IMR-90 (cell line): ENCODE measurements at regions not wholly inside any gene's neighbourhood (a gene's known extent, or its start where the extent isn't known, plus 50 kb on each side); places are given as distances from the start of the nearest gene placed in this dataset.

Experiments
- ATAC-seq: fragments of 200-7000 bp; cut with Tn5 transposase; 2 replicates; pipeline ENCODE4 v1.9.1; 2020; ENCODE audit warnings: low read depth, mild to moderate bottlenecking, moderate library complexity
- BruUV-seq: library from RNA; stranded (reverse); fragments of 400-500 nt; replicated peaks from 2 replicates; lab custom pipeline; 2021; lab: Mats Ljungman, UMichigan
- CTCF ChIA-PET: fragments of 300-600 bp; formaldehyde crosslinking; extraction: SDS; loops from one replicate; lab custom pipeline; 2021; ENCODE audit warnings: antibody characterized with exemption; lab: Yijun Ruan, JAX
- POLR2A ChIA-PET: fragments of 300-600 bp; sonication (Branson Sonifier 250); formaldehyde crosslinking; loops from one replicate; lab custom pipeline; 2022; ENCODE audit warnings: antibody characterized with exemption; ENCODE audit not compliant: unreplicated experiment; lab: Charles Lee
- DNase-seq: peaks from one replicate; pipeline ENCODE4 v3.0.0; 2013
- H2AFZ ChIP-seq: replicated peaks from 2 replicates; pipeline ENCODE3; 2013; ENCODE audit warnings: low read length, mild to moderate bottlenecking; ENCODE audit not compliant: poor library complexity
- H2AK5ac ChIP-seq: 2 replicates; pipeline ENCODE4 v1.6.1; 2013; ENCODE audit warnings: low read depth, low read length, inconsistent platforms
- H2AK9ac ChIP-seq: replicated peaks from 2 replicates; pipeline ENCODE3; 2013; ENCODE audit warnings: mild to moderate bottlenecking, low read depth, low read length, moderate library complexity; ENCODE audit not compliant: poor library complexity
- H2BK120ac ChIP-seq: 2 replicates; pipeline ENCODE4 v1.6.1; 2013; ENCODE audit warnings: low read depth, low read length, inconsistent platforms
- H2BK15ac ChIP-seq: 3 replicates; pipeline ENCODE4 v1.6.1; 2013; ENCODE audit warnings: low read depth, low read length, inconsistent platforms
- H2BK20ac ChIP-seq: 2 replicates; pipeline ENCODE4 v1.6.1; 2013; ENCODE audit warnings: low read depth, mild to moderate bottlenecking, inconsistent platforms, low read length, moderate library complexity
- H2BK5ac ChIP-seq: 2 replicates; pipeline ENCODE4 v1.6.1; 2013; ENCODE audit warnings: mild to moderate bottlenecking, low read depth, low read length, inconsistent platforms; ENCODE audit not compliant: poor library complexity, severe bottlenecking
- H3K14ac ChIP-seq: replicated peaks from 2 replicates; pipeline ENCODE4 v1.6.1; 2013; ENCODE audit warnings: low read depth, low read length, inconsistent platforms
- H3K18ac ChIP-seq: 2 replicates; pipeline ENCODE4 v1.6.1; 2013; ENCODE audit warnings: low read depth, low read length, control low read depth
- H3K23ac ChIP-seq: 2 replicates; pipeline ENCODE4 v1.6.1; 2013; ENCODE audit warnings: low read depth, low read length, inconsistent platforms
- H3K27ac ChIP-seq: 2 replicates; pipeline ENCODE4 v1.5.1; 2013; ENCODE audit warnings: mild to moderate bottlenecking, control low read depth, low read length; ENCODE audit not compliant: insufficient read depth
- H3K27me3 ChIP-seq: 2 replicates; pipeline ENCODE4 v1.6.1; 2013; ENCODE audit warnings: low read length; ENCODE audit not compliant: control insufficient read depth, insufficient read depth
- H3K36me3 ChIP-seq: 2 replicates; pipeline ENCODE4 v1.6.1; 2013; ENCODE audit warnings: low read length, mixed read lengths; ENCODE audit not compliant: control insufficient read depth, insufficient read depth
- H3K4ac ChIP-seq: 2 replicates; pipeline ENCODE4 v1.6.1; 2013; ENCODE audit warnings: low read depth, low read length, inconsistent platforms
- H3K4me1 ChIP-seq: 2 replicates; pipeline ENCODE4 v1.6.1; 2013; ENCODE audit warnings: low read length, mixed read lengths; ENCODE audit not compliant: control insufficient read depth, insufficient read depth
- H3K4me2 ChIP-seq: 2 replicates; pipeline ENCODE4 v1.6.1; 2013; ENCODE audit warnings: low read depth, mild to moderate bottlenecking, control low read depth, low read length, moderate library complexity
- H3K4me3 ChIP-seq: 2 replicates; pipeline ENCODE4 v1.5.1; 2013; ENCODE audit warnings: low read depth, mild to moderate bottlenecking, control low read depth, low read length, moderate library complexity; ENCODE audit not compliant: insufficient read depth
- H3K56ac ChIP-seq: 2 replicates; pipeline ENCODE4 v1.6.1; 2013; ENCODE audit warnings: low read length, inconsistent platforms; ENCODE audit not compliant: insufficient read depth; ENCODE audit errors: extremely low read depth
- H3K79me1 ChIP-seq, 2 experiments: 2 replicates each; pipeline ENCODE4 v1.6.1; 2013; ENCODE audit warnings: low read length in 2 of 2, inconsistent platforms in 1 of 2, low read depth in 1 of 2
- H3K9ac ChIP-seq: 2 replicates; pipeline ENCODE4 v1.6.1; 2013; ENCODE audit warnings: low read depth, low read length, control low read depth
- H3K9me1 ChIP-seq: 2 replicates; pipeline ENCODE4 v1.6.1; 2013; ENCODE audit warnings: low read length, inconsistent platforms; ENCODE audit not compliant: insufficient read depth
- H3K9me3 ChIP-seq: 2 replicates; pipeline ENCODE4 v1.6.1; 2013; ENCODE audit warnings: low read length; ENCODE audit not compliant: control insufficient read depth, insufficient read depth
- H4K20me1 ChIP-seq: 2 replicates; pipeline ENCODE4 v1.6.1; 2013; ENCODE audit warnings: low read length, inconsistent platforms; ENCODE audit not compliant: insufficient read depth
- H4K5ac ChIP-seq: 2 replicates; pipeline ENCODE4 v1.6.1; 2013; ENCODE audit warnings: mild to moderate bottlenecking, low read depth, low read length, control low read depth
- H4K8ac ChIP-seq, 2 experiments: 2 replicates each; pipeline ENCODE4 v1.6.1; 2013; ENCODE audit warnings: low read depth in 2 of 2, low read length in 2 of 2, control low read depth in 1 of 2, inconsistent platforms in 1 of 2
- H4K91ac ChIP-seq: 2 replicates; pipeline ENCODE4 v1.6.1; 2013; ENCODE audit warnings: low read depth, low read length, inconsistent platforms; ENCODE audit not compliant: insufficient read depth
- CEBPB ChIP-seq: IDR thresholded peaks from 2 replicates; pipeline ENCODE4 v1.6.1; 2012; ENCODE audit warnings: low read depth, low read length, improper control_type of control experiment
- FOS ChIP-seq: fragments of 150-350 bp; IDR thresholded peaks from 2 replicates; pipeline ENCODE4 v1.6.1; 2016; ENCODE audit warnings: low read depth, low read length
- MAFK ChIP-seq: IDR thresholded peaks from 2 replicates; pipeline ENCODE4 v1.6.1; 2012; ENCODE audit warnings: low read depth, low read length, improper control_type of control experiment
- MAZ ChIP-seq: IDR thresholded peaks from 2 replicates; pipeline ENCODE4 v1.6.1; 2012; ENCODE audit warnings: low read depth, mild to moderate bottlenecking, low read length, improper control_type of control experiment, moderate library complexity, borderline replicate concordance
- POLR2A ChIP-seq: IDR thresholded peaks from 2 replicates; pipeline ENCODE4 v1.6.1; 2012; ENCODE audit warnings: mild to moderate bottlenecking, low read depth, low read length
- RFX5 ChIP-seq: IDR thresholded peaks from 2 replicates; pipeline ENCODE4 v1.8.0; 2012; ENCODE audit warnings: low read depth, mild to moderate bottlenecking, low read length, moderate library complexity
- SMC3 ChIP-seq: fragments of 150-350 bp; IDR thresholded peaks from 2 replicates; pipeline ENCODE4 v1.6.1; 2016; ENCODE audit warnings: low read depth, mild to moderate bottlenecking, antibody characterized with exemption, low read length, moderate library complexity
- WGBS, 2 experiments: methylation state at CpG; one replicate each; pipeline versions ENCODE4 v1.1.5 to v1.1.7; 2013; ENCODE audit warnings: missing lambda C conversion rate in 2 of 2; ENCODE audit not compliant: insufficient read length in 1 of 2; ENCODE audit errors: extremely low coverage in 2 of 2; 5-methylcytosine and 5-hydroxymethylcytosine counted together
- dilution Hi-C: fragments of 300-500 bp; cut with HindIII; formaldehyde crosslinking; loops from one replicate; pipeline ENCODE4 v1.14.3; 2018; ENCODE audit warnings: low sequenced_read_pairs; ENCODE audit not compliant: unreplicated experiment
- in situ Hi-C: fragments of 300-500 bp; cut with MboI; formaldehyde crosslinking; loops from 3 replicates; pipeline ENCODE4 v1.14.3; 2019; ENCODE audit warnings: low sequenced_read_pairs, inconsistent platforms, mixed read lengths
- intact Hi-C: fragments of 100-400 bp; cut with micrococcal nuclease; formaldehyde crosslinking; loops from 2 replicates; pipeline ENCODE4 v1.10.0; 2022
- TF ChIP-seq, protein P1 (sequence below): fragments of 150-350 bp; IDR thresholded peaks from 2 replicates; pipeline ENCODE4 v1.6.1; 2016; ENCODE audit warnings: low read depth, mild to moderate bottlenecking, low read length, moderate library complexity, borderline replicate concordance

DNA sequence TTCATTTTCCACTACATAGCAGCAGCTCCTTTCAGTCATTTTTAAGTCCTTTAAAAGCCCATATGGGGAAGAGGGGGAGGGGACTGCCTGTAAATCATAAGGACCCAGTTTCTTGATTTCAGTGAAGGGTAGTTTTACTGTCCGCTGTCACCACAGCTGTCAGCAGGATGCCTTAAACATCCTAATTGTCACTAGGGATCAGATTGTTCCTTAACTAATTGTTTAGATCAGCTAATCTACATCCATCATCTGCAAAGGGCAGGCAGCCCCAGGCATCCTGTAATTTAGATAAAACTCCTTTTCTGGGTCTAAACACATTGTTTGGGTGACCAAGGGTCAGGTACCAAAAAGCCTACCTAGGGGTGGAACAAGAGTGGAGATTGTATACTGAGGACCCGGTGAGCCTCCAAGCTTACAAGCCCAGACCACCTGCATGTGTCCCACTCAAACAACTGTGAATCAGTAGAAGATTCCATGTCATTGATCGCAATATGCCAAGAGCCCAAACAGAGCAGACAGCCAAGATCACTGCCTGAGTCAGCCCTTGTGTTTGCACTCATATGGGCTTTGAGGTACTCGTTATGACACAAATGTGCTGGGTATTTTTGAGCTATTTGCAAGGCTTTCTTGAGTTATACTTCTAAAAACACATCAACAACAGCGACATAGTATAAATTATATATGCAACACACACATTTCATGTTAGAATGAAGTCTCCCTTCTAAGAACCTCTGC is 198.7 kb upstream of the CEP162 start:
- WGBS, 2 experiments, result 50% methylated on average over 1 of the region's 5 CpGs; no CpG with 5 or more reads in 1 of the 2 experiments
- POLR2A ChIA-PET, result no interaction called here
- in situ Hi-C loops, result loop anchor here (5.0 to 10.0 kb wide), 2 partner anchors 339 to 896 kb away; partner anchors contain the start of gene TBX18

More for the DNA sequence above, 198.7 kb upstream of the CEP162 start:
- Histone ChIP-seq H3K9me1 (no peaks in the 10 kb centered on the region), H2BK5ac (no peak overlapping the region), H3K18ac (no peak overlapping the region), H4K8ac (no peak overlapping the region), H2AK5ac (no peak overlapping the region), H3K23ac (no peak overlapping the region), H3K4me1 (no peaks in the 10 kb centered on the region), H2BK20ac (no peak overlapping the region), H2BK15ac (no peak overlapping the region), H4K5ac (no peak overlapping the region), H3K27ac (no peak overlapping the region), H3K4me2 (no peak overlapping the region), H3K36me3 (no peaks in the 10 kb centered on the region), H4K20me1 (no peaks in the 10 kb centered on the region), H2BK120ac (no peak overlapping the region), H3K9me3 (no peaks in the 10 kb centered on the region), H3K56ac (no peak overlapping the region), H2AK9ac (no peak overlapping the region), H3K14ac (no peak overlapping the region), H4K91ac (no peak overlapping the region), H3K4ac (no peak overlapping the region), H3K27me3 (peaks cover 7% of the 10 kb centered on the region), H3K4me3 (no peak overlapping the region), H3K79me1 (no peaks in the 10 kb centered on the region), H3K9ac (no peak overlapping the region), H2AFZ (no peak overlapping the region)
- intact Hi-C loops (loop anchor here (10.0 kb wide), 1 partner anchor 699 kb away; no protein-coding TSS in a partner anchor), dilution Hi-C loops (no loop called here)
- ATAC-seq (no peak), DNase-seq (no peak)
- CTCF ChIA-PET, result no interaction called here
- TF ChIP-seq POLR2A, result no peak
- TF ChIP-seq SMC3, result no peak
- no peak for TF ChIP-seq RFX5
- TF ChIP-seq FOS, result no peak
- TF ChIP-seq MAFK, result no peak
- TF ChIP-seq, protein P1, sequence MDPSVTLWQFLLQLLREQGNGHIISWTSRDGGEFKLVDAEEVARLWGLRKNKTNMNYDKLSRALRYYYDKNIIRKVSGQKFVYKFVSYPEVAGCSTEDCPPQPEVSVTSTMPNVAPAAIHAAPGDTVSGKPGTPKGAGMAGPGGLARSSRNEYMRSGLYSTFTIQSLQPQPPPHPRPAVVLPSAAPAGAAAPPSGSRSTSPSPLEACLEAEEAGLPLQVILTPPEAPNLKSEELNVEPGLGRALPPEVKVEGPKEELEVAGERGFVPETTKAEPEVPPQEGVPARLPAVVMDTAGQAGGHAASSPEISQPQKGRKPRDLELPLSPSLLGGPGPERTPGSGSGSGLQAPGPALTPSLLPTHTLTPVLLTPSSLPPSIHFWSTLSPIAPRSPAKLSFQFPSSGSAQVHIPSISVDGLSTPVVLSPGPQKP, result no peak
- TF ChIP-seq CEBPB, result no peak
- TF ChIP-seq MAZ, result no peak
- no TSS peak for BruUV-seq
